C4-2B (cell line): ENCODE measurements at regions not wholly inside any gene's neighbourhood (a gene's known extent, or its start where the extent isn't known, plus 50 kb on each side); places are given as distances from the start of the nearest gene placed in this dataset.

Experiments used
- CTCF ChIP-seq: fragments of 450-650 bp; conservative IDR thresholded peaks from 2 replicates; pipeline ENCODE4 v1.5.1; 2017; ENCODE audit warnings: mild to moderate bottlenecking
- ZFX ChIP-seq: fragments of 450-650 bp; IDR thresholded peaks from 2 replicates; pipeline ENCODE4 v1.6.1; 2017

GRCh38 chr5:108436696-108437095, 54.8 kb upstream of the FBXL17 start:
- TF ChIP-seq CTCF (no peak), ZFX (no peak)
